HL-60 (cell line): ENCODE measurements at regions not wholly inside any gene's neighbourhood (a gene's known extent, or its start where the extent isn't known, plus 50 kb on each side); places are given as distances from the start of the nearest gene placed in this dataset.

Source experiments
- DNase-seq, 2 experiments: peaks; one replicate each; pipeline ENCODE4 v3.0.0-alpha.2; 2010 to 2020; ENCODE audit warnings: low read depth in 1 of 2, low spot score in 1 of 2
- H3K27ac ChIP-seq: fragments of 250-450 bp; sonication (Bioruptor Pico); replicated peaks from 2 replicates; pipeline ENCODE4 v1.5.1; 2020; ENCODE audit warnings: mild to moderate bottlenecking, moderate library complexity
- H3K27me3 ChIP-seq: fragments of 250-450 bp; sonication (Bioruptor Pico); 2 replicates; pipeline ENCODE4 v1.5.1; 2021; ENCODE audit warnings: mild to moderate bottlenecking, moderate library complexity; ENCODE audit not compliant: insufficient read depth, poor library complexity, severe bottlenecking
- H3K4me3 ChIP-seq: replicated peaks from 2 replicates; pipeline ENCODE4 v1.5.1; 2011; ENCODE audit warnings: mild to moderate bottlenecking, control low read depth, low read length; ENCODE audit not compliant: insufficient read depth
- GABPA ChIP-seq: IDR thresholded peaks from 2 replicates; pipeline ENCODE4 v1.6.1; 2012; ENCODE audit warnings: low read depth
- POLR2AphosphoS5 ChIP-seq: IDR thresholded peaks from 2 replicates; pipeline ENCODE4 v1.6.1; 2012; ENCODE audit warnings: low read depth
- REST ChIP-seq: IDR thresholded peaks from 2 replicates; pipeline ENCODE4 v1.6.1; 2012; ENCODE audit warnings: low read depth; ENCODE audit not compliant: insufficient replicate concordance
- SPI1 ChIP-seq: IDR thresholded peaks from 2 replicates; pipeline ENCODE4 v1.6.1; 2012; ENCODE audit warnings: low read depth, mild to moderate bottlenecking, borderline replicate concordance
- TF ChIP-seq, protein P1 (sequence below): IDR thresholded peaks from one replicate; pipeline ENCODE4 v1.5.1; 2011; ENCODE audit warnings: low read length, control low read depth, inconsistent platforms; ENCODE audit not compliant: insufficient read depth

- no peak overlapping the region for H3K27ac ChIP-seq
- no peak overlapping the region for H3K4me3 ChIP-seq
- no peak for DNase-seq
- no peaks in the 10 kb centered on the region for H3K27me3 ChIP-seq
- TF ChIP-seq GABPA: no peak
Measured at GRCh38 chr4:20520901-20521300, 179.4 kb upstream of the PACRGL start.

- no peak for DNase-seq
- TF ChIP-seq SPI1 (no peak), GABPA (no peak), REST (no peak), POLR2AphosphoS5 (no peak)
- TF ChIP-seq, protein P1, sequence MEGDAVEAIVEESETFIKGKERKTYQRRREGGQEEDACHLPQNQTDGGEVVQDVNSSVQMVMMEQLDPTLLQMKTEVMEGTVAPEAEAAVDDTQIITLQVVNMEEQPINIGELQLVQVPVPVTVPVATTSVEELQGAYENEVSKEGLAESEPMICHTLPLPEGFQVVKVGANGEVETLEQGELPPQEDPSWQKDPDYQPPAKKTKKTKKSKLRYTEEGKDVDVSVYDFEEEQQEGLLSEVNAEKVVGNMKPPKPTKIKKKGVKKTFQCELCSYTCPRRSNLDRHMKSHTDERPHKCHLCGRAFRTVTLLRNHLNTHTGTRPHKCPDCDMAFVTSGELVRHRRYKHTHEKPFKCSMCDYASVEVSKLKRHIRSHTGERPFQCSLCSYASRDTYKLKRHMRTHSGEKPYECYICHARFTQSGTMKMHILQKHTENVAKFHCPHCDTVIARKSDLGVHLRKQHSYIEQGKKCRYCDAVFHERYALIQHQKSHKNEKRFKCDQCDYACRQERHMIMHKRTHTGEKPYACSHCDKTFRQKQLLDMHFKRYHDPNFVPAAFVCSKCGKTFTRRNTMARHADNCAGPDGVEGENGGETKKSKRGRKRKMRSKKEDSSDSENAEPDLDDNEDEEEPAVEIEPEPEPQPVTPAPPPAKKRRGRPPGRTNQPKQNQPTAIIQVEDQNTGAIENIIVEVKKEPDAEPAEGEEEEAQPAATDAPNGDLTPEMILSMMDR: no peak
- Histone ChIP-seq H3K27me3 (no peaks in the 10 kb centered on the region), H3K4me3 (no peak overlapping the region), H3K27ac (no peak overlapping the region)
Measured at GRCh38 chr4:20528508-20528907, 171.8 kb upstream of the PACRGL start.

DNA sequence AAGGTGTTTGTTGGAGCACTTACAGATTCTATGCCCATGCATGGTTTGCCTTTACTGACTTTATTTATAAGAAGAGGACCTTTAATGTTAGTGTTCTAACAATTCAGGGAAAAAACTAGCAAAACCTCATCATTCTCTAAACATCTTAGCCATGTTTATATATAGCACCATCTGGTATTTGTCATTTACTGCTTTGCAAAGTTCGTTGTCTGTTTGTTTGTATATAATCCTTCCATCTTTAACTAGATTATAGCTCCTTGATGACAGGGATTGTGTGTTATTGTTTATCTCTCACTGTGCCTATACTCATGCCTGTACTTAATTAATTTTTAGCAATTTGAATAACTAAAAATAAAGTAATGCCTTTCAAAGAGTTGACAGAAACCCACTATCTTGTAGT lies 170.6 kb upstream of the PACRGL start:
- H3K27ac ChIP-seq: no peak overlapping the region
- no peaks in the 10 kb centered on the region for H3K27me3 ChIP-seq
- no peak overlapping the region for H3K4me3 ChIP-seq
- TF ChIP-seq GABPA: no peak
- no peak for TF ChIP-seq REST
- TF ChIP-seq, protein P1: no peak
- TF ChIP-seq SPI1: no peak
- DNase-seq: no peak

- Histone ChIP-seq H3K27ac (no peak overlapping the region), H3K27me3 (no peaks in the 10 kb centered on the region), H3K4me3 (no peak overlapping the region)
- TF ChIP-seq GABPA: no peak
- TF ChIP-seq POLR2AphosphoS5: no peak
- TF ChIP-seq, protein P1: no peak
- TF ChIP-seq REST: no peak
- TF ChIP-seq SPI1: no peak
- no peak for DNase-seq
Measured at GRCh38 chr4:20532116-20532790, 168.0 kb upstream of the PACRGL start.
